Stromal cell of bone marrow (primary cell): ENCODE measurements at regions not wholly inside any gene's neighbourhood (a gene's known extent, or its start where the extent isn't known, plus 50 kb on each side); places are given as distances from the start of the nearest gene placed in this dataset.
"Not testable (repeated sequence)": the region's sequence is repeated elsewhere in the genome, so short reads cannot be mapped to it uniquely, and the experiment has no call there.

Experiments used
- DNase-seq: peaks from one replicate; pipeline ENCODE4 v3.0.0-alpha.2; 2012; ENCODE audit warnings: low read depth

DNA sequence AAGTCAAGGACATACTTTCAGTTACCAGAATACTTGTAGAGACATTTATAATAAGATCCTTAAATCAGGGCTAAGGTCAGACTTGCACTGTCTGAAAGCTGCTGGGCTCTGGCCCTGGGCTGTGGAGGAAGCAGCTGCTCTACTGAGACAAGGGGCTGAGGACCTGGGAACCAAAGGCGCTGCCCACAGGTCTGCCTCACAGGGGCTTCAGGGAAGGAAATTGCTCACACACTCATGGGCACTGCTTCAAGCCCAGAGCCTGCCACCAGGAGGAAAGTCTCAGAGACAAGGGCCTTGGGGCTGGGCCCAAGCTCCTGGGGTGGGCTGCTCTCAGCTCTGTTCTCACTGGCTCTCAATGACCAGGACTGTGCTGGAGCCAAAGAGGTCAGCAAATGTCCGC is 614.1 kb downstream of the RPIA start:
- DNase-seq, result not testable (repeated sequence)

DNA sequence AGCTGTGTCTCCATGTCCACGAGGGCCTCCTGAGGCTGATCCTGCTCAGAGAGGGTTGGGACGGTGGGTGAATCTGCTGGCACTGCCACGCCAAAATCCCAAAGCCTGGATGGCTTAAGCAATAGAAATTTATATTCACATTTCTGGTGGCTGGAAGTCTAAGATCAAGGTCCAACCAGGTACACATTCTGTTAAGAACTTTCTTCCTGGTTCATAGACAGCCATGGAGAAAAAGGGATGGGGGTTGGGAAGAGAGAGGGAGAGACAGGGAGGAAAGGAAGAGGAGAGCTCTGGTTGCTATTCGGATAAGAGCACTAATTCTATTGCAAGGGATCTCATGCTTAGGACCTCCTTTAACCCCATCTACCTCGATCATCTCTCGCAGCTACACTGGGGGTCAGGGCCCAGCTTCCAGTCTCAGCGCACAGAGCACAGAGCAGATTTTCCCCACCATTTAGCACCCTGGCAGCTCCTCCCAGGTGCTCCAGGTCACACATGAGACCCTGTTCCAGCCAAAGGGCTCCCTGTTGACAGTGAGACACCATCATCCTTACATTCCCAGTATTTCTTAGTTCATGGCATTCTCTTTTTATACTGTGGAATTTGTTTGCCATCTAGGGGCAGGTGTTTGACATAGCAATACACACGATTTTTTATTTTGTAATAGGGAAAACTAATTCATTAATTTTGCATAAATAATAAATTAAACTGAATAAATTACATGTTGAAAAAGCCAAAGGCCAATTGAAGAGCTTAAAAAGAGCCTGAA is 615.6 kb downstream of the RPIA start:
- not testable (repeated sequence) for DNase-seq

DNA sequence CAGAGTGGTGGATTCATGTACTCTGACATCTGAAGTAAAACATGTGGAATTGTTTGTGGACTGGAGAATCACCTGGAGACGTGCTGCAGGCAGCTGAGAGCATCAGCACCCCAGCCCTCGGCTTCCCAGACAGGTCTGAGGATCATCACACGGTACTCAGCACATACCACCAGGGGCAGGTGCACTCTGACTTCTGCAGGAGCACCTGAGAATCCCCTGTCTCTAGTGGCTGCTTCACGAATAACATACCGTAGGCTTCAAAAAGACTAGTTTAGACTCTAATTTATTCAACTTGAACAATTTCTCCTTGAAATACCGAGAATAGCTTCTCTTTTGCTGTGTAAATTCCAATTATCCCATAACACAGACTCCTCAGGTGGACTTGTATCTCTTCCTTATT is 627.5 kb downstream of the RPIA start:
- DNase-seq, result not testable (repeated sequence)

DNA sequence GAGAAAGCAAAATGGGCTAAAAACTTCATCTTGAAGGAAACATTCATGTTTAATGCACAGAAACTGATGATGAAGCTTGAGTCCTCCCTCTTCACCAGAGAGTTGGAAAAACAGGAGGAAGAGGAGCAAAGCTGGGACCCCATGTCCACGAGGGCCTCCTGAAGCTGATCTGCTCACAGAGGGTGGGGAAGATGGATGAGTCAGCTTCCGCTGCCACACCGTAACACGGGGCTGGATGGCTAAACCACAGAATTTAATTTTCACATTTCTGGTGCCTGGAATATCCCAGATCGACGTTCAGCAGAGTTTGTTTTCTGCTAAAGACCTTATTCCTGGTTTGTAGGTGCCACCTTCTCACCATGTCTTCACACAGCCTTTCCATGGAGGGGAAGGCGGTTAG is 634.4 kb downstream of the RPIA start:
- not testable (repeated sequence) for DNase-seq

GRCh38 chr2:89326455-89326854 is 635.0 kb downstream of the RPIA start:
- DNase-seq, result not testable (repeated sequence)

DNA sequence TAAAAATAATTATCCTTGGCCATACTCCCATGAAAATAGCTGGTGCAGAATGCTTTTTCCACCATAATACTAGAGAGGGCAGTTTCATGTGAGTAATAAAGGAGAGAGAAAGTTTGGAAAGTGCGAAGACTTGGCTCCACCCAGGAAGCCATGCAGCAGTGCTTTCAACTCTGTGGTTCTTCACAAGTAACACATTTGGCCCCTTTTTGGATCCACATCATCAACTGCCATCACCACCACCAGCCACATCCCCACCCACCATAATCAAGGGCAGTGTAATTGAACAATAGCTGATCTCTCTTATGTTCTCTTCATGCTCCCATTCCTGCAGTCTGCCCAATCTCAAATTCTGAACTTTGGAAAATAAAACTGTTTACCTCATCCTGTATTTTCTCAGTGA is 637.3 kb downstream of the RPIA start:
- not testable (repeated sequence) for DNase-seq
